ENCODE measurements at regions not wholly inside any gene's neighbourhood (a gene's known extent, or its start where the extent isn't known, plus 50 kb on each side); places are given as distances from the start of the nearest gene placed in this dataset.

DNA sequence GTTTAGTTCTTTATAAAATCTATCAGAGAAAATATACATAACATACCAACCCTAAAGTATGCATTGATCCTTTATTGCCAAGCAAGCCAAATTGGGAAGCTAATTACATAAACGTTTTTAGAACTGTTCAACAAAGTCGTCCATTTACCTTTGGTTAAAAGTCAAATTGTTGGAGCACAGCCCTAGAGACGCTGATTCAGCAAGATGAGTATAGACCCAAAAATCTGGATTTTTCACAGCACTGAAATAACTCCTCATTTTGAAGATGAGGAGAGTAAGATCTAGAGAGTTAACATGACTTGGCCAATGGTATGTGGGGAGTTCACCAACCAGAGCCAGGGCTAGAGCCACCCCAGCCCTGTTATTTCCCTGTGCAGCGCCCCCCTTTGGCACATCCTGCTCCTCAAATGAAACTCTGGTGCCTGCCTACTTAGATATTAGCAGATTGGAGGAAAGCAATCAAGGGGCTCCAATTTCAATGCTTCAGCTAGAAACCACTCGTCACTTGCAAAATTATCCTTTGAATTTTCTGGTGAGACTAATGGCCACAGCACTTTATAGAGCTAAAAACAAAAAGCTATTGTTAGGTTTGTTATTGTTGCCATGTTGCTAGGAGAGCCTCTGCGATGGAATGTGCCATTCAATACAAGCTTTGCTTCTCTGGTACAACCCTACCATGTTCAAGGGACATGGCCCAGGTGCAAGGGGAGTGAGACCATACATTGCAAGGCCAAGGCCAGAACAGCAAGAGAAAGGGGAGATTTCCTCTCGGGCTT, 132.6 kb upstream of the ZEB1 start:
- Histone ChIP-seq H3K27ac (ENCODE audit: low read length) (no peak overlapping the region), H3K4me1 (ENCODE audit: control insufficient read depth, insufficient read depth, low read length) (no peaks in the 10 kb centered on the region), H3K9me3 (ENCODE audit: control insufficient read depth, insufficient read depth, low read length) (no peaks in the 10 kb centered on the region), H3K27me3 (ENCODE audit: control insufficient read depth, insufficient read depth, low read length) (no peaks in the 10 kb centered on the region), H3K36me3 (ENCODE audit: control insufficient read depth, insufficient read depth, low read length) (no peaks in the 10 kb centered on the region), H3K4me3 (ENCODE audit: low read length) (no peak overlapping the region)
- TF ChIP-seq, protein P1, sequence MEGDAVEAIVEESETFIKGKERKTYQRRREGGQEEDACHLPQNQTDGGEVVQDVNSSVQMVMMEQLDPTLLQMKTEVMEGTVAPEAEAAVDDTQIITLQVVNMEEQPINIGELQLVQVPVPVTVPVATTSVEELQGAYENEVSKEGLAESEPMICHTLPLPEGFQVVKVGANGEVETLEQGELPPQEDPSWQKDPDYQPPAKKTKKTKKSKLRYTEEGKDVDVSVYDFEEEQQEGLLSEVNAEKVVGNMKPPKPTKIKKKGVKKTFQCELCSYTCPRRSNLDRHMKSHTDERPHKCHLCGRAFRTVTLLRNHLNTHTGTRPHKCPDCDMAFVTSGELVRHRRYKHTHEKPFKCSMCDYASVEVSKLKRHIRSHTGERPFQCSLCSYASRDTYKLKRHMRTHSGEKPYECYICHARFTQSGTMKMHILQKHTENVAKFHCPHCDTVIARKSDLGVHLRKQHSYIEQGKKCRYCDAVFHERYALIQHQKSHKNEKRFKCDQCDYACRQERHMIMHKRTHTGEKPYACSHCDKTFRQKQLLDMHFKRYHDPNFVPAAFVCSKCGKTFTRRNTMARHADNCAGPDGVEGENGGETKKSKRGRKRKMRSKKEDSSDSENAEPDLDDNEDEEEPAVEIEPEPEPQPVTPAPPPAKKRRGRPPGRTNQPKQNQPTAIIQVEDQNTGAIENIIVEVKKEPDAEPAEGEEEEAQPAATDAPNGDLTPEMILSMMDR (IDR thresholded peaks at IDR 0.05) = no peak
- H3K9me3 Mint-ChIP-seq = no peaks in the 10 kb centered on the region
- no peak overlapping the region for H3K27ac Mint-ChIP-seq
- DNase-seq = no peak
- no peaks in the 10 kb centered on the region for H3K4me1 Mint-ChIP-seq
- ATAC-seq = no peak
- WGBS (ENCODE audit: insufficient coverage) = 84% methylated on average over 7 of the region's 7 CpGs
- no peaks in the 10 kb centered on the region for H3K36me3 Mint-ChIP-seq
- intact Hi-C loops (cut with micrococcal nuclease) = no loop called here
- H3K27me3 Mint-ChIP-seq (ENCODE audit: low read depth in 2 of 2) = peaks cover 0 to 3% of the 10 kb centered on the region in 2 donors
- no peak overlapping the region for H3K4me3 Mint-ChIP-seq

DNA sequence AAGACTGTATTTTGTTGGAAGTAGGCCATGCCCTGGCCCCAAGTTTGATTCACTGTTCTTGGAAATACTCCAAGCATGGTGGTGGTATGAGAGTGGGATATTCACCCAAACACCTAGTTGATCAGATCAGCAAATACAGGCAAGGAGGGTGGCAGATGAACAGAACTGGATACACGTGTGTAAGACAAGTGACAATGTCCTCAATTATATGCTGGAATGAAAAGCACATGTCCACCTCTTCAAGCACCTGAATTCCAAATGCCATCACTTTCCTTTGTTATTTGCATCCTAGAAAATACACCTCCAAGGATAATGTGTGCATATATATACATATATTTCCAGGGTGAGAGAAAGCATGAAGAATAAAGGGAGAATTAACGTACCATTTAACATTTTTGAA, 131.8 kb upstream of the ZEB1 start:
- Mint-ChIP-seq H3K4me3 (no peak overlapping the region), H3K36me3 (no peaks in the 10 kb centered on the region), H3K9me3 (no peaks in the 10 kb centered on the region), H3K27me3 (ENCODE audit: low read depth in 2 of 2) (peaks cover 0 to 3% of the 10 kb centered on the region in 2 donors), H3K27ac (no peak overlapping the region), H3K4me1 (no peaks in the 10 kb centered on the region)
- no peaks in the 10 kb centered on the region for H3K9me3 ChIP-seq (ENCODE audit: control insufficient read depth, insufficient read depth, low read length)
- intact Hi-C loops (cut with micrococcal nuclease) = no loop called here
- no peak overlapping the region for H3K27ac ChIP-seq (ENCODE audit: low read length)
- no peaks in the 10 kb centered on the region for H3K4me1 ChIP-seq (ENCODE audit: control insufficient read depth, insufficient read depth, low read length)
- ATAC-seq (no peak), DNase-seq (no peak)
- 82% methylated on average over 1 of the region's 2 CpGs for WGBS (ENCODE audit: insufficient coverage)
- no peaks in the 10 kb centered on the region for H3K36me3 ChIP-seq (ENCODE audit: control insufficient read depth, insufficient read depth, low read length)
- H3K4me3 ChIP-seq (ENCODE audit: low read length) = no peak overlapping the region
- TF ChIP-seq, protein P1 (IDR thresholded peaks at IDR 0.05) = no peak
- H3K27me3 ChIP-seq (ENCODE audit: control insufficient read depth, insufficient read depth, low read length) = no peaks in the 10 kb centered on the region

DNA sequence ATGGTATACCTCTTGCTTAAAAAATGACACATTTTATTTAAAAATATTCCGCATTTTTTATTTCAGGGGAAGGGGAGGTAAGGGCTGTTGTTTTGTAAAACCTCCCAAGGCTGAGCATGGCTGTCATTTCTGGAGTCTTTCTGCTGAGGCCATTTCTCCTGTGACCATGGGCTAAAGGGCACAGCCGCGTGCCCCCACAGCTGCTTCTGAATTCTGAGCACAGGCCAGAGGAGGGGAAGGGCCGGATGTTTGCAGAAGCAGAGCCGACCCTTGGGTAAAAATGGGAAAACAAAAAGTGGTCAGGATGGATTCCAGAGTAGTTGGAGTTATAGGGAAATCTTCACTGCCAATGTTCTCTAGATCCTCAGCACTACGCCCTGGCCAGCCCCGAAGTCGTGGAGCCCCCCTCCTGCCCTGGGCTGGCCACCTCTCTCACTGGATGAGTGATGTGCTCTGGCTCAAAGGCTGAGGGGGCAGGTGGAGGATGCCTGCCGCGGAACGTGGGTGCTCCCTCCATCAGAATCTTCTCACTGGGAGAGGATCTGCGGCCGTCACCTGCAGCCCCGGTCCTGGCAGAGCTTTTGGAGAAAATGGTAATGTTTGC, 131.3 kb upstream of the ZEB1 start:
- Mint-ChIP-seq H3K9me3 (no peaks in the 10 kb centered on the region), H3K27ac (no peak overlapping the region), H3K4me3 (no peak overlapping the region), H3K4me1 (no peaks in the 10 kb centered on the region), H3K36me3 (no peaks in the 10 kb centered on the region), H3K27me3 (ENCODE audit: low read depth in 2 of 2) (peaks cover 0 to 3% of the 10 kb centered on the region in 2 donors)
- no peak overlapping the region for H3K27ac ChIP-seq (ENCODE audit: low read length)
- no peaks in the 10 kb centered on the region for H3K9me3 ChIP-seq (ENCODE audit: control insufficient read depth, insufficient read depth, low read length)
- DNase-seq (no peak), ATAC-seq (no peak)
- no peaks in the 10 kb centered on the region for H3K27me3 ChIP-seq (ENCODE audit: control insufficient read depth, insufficient read depth, low read length)
- intact Hi-C loops (cut with micrococcal nuclease) = no loop called here
- H3K4me3 ChIP-seq (ENCODE audit: low read length) = no peak overlapping the region
- no peaks in the 10 kb centered on the region for H3K4me1 ChIP-seq (ENCODE audit: control insufficient read depth, insufficient read depth, low read length)
- no peaks in the 10 kb centered on the region for H3K36me3 ChIP-seq (ENCODE audit: control insufficient read depth, insufficient read depth, low read length)
- 87% methylated on average over 14 of the region's 14 CpGs for WGBS (ENCODE audit: insufficient coverage)
- TF ChIP-seq, protein P1 (IDR thresholded peaks at IDR 0.05) = no peak
